GM21423 (cell line): ENCODE measurements at regions not wholly inside any gene's neighbourhood (a gene's known extent, or its start where the extent isn't known, plus 50 kb on each side); places are given as distances from the start of the nearest gene placed in this dataset.
A peak's percentile ranks its signal among the peaks of the same experiment; 100 is the strongest.
"Not testable (repeated sequence)": the region's sequence is repeated elsewhere in the genome, so short reads cannot be mapped to it uniquely, and the experiment has no call there.

ENCODE experiments used
- ATAC-seq: cut with Tn5 transposase; IDR thresholded peaks from one replicate; pipeline ENCODE4 v1.9.1; 2021; ENCODE audit warnings: mild to moderate bottlenecking, moderate library complexity; ENCODE audit not compliant: unreplicated experiment

DNA sequence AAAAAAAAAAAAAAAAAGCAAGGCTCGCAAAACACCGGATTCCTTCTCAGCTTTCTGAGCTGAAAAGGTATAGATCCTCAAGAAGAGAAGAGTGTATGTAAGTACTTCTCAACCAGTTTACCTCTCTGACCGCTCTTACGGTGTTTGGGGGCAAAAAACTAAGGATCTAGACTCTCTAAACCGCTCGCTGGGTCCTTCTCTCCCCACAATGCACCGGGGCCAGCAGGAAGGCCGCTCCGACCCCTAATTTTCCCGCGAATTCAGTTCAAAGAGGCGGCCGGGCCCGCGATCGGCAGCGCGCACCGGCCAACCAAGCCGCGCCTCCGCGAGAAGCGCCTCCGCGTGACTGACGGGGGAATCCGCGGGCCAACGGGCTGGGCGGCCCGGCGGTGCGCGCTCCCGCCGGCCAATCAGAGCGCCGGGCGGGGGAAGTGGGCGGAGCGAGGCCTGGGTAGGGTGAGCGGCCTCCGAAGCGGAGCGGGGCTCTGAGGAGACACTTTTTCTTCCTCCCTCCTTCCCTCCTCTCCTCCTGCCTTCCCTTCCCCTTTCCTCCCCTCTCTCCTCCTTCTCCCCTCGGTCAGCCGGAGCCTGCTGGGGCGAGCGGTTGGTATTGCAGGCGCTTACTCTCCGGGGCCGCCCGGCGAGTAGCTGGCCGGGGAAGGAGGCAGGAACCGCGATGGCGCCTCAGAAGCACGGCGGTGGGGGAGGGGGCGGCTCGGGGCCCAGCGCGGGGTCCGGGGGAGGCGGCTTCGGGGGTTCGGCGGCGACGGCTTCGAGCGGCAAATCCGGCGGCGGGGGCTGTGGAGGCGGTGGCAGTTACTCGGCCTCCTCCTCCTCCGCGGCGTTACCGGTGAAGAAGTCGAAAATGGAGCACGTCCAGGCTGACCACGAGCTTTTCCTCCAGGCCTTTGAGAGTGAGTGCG, 93.0 kb downstream of the CRLF3 start:
- peak; percentile 90 for ATAC-seq

DNA sequence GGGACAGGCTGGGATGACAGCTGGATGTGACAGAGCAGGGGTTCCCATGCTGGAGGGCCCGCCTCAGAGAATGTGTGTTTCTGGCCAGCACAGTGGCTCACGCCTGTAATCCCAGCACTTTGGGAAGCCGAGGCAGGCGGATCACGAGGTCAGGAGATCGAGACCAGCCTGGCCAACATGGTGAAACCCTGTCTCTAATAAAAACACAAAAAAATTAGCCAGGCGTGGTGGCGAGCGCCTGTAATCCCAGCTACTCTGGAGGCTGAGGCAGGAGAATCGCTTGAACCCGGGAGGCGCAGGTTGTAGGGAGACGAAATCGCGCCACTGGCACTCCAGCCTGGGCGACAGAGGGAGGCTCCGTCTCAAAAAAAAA, 93.7 kb downstream of the CRLF3 start:
- not testable (repeated sequence) for ATAC-seq

DNA sequence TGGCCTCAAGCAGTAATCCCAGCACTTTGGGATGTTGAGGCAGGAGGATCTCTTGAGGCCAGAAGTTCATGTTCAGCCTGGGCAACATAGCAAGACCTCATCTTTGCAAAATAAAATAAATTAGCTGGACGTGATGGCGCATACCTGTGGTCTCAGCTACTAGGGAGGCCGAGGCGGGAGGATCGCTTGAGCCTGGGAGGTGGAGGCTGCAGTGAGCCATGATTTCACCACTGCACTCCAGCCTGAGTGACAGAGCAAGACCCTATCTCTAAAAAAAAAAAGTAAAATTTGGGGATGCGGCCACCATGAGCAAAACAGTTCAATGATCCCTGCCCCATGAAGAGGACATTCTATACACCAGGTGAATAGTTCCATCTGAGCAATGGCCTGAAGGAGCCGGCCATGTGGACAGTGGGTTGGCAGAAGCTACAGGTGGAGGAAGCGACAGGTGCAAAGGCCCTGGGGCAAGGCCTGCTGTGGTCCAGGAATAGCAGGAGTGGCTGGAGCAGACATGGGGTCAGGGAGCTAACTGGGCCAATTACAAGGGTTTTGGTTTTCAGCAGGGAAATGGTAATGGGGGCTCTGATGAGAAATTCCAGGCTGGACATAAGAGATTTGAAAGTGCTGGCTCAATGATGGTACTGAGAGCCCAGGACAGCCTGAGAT, 94.2 kb downstream of the CRLF3 start:
- not testable (repeated sequence) for ATAC-seq

DNA sequence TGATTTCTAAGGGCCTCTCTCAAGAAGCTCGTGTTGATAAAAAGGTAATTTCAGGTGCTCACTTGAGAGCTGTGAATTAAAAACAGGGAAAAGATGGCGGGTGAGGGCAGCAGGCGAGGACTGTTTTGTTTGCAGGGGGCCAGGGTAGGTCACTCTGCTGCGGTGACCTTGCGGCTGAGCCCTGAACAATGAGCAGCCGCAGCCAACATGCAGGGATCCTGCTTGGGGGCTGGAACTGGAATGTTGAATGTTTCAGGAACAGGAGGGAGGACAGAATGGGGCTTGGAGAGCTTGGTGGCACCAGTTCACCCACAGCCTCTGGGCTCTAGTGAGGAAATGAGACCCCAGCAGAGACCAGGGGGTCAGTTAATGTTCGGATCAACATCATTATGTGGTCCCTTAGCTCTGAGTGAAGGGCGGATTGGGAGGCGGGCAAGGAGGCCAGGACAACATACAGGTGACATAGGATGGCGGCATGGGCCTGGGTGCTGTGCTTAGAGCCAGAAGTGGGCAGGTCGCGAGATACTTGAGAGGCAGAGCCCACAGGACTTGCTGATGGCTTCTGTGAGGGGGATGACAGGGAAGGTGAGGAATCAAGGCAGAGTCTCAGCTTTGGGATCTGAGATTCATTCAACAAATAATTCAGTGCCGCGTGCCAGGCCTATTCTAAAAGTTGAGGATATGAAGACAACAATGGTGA, 94.9 kb downstream of the CRLF3 start:
- ATAC-seq: not testable (repeated sequence)

DNA sequence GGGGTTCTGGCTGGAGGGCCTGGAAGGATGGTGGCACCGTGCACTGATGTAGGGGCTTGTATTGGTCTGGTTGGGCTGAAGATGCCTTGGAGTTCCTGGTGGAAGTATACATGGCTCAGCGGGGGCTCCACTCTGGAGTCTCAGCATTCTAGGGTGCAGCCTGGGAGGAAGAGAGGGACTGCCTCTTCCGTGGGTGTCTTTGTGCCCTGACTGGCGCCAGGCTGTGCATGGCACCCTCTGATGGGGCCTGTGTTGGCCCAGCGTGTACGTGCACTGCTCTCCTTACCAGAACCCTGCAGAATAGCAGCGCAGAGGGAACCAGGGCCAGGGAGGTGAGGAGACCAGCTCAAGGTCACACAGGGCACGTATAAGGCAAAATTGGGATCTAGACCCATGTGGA, 97.0 kb downstream of the CRLF3 start:
- not testable (repeated sequence) for ATAC-seq

DNA sequence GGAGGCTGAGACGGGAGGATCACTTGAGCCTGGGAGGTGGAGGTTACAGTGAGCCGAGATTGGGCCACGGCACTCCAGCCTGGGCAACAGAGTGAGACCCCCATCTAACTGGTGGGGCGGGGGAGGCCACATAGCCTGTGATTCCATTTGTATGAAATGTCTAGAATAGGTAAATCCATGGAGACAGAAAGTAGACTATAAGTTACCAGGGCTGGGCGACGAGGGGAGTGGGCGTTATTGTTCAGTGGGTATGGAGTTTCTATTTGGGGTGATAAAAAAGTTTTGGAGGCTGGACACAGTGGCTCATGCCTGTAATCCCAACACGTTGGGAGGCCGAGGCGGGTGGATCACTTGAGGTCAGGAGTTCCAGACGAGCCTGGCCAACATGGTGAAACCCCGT, 97.8 kb downstream of the CRLF3 start:
- ATAC-seq: not testable (repeated sequence)

DNA sequence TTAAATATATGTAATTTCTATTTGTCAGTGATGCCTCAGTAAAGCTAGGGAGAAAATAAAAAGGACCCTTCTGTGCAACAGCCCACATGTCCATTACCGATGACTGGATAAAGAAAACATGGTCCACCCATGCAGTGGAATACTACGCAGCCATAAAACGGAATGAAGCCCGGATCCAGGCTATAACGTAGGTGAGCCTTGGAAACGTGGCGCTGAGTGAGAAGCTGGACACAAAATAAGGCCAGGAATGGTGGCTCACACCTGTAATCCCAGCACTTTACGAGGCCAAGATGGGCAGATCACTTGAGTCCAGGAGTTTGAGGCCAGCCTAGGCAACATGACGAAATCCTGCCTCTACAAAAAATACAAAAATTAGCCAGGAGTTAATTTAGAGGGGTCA, 98.2 kb downstream of the CRLF3 start:
- not testable (repeated sequence) for ATAC-seq

DNA sequence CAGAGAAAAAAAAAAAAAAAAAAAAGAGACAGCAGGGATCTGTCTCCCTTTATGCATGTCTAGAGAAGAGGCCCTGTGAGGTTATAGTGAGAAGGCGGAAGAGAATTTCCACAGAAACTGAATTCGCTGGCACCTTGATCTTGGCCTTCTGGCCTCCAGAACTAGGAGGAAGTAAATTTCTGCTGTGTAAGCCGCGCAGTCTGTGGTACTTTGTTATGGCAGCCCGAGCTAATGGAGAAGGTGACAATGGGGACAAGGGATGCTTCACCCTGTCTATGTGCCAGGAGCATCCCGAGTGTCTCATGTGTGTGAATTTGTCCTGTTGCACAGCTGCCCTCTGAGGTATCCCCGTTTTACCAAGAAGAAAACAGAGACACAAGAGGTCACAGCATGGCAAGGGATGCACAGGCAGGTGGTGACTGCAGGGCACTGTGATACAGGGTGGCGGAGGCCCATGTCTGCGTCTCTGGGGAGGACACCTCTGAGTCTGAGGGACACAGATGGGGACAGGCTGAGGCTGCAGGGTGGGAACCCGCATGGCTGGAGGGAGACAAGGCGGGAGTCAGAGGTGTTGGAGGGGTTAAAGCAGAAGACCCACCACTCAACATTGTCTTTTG, 100.3 kb downstream of the CRLF3 start:
- ATAC-seq: not testable (repeated sequence)

DNA sequence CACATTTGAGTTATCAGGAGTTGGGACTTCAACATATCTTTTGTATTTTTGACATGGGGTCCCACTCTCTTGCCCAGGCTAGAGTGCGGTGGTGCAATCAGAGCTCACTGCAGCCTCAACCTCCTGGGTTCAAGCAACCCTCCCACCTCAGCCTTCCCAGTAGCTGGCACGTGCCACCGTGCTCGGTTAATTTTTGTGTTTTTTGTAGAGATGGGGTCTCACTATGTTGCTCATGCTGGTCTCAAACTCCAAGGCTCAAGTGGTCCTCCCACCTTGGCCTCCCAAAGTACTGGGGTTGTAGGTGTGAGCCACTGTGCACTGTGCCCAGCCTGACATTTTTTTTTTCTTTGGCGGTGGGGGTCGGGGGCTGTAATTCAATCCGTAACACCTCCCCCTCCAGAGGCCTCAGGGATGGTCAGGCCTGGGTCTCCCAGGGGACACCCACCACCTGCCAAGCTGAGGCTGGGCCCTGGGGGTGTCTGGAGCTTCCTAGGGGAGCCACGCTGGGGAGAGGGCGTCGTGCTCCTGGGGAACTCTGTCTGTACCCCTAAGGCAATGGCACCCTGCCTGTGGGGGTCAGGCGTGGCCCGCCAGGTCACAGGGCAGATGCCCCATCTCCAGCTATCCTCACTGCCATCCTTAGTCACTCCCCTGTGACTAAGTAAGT, 102.2 kb downstream of the CRLF3 start:
- not testable (repeated sequence) for ATAC-seq

DNA sequence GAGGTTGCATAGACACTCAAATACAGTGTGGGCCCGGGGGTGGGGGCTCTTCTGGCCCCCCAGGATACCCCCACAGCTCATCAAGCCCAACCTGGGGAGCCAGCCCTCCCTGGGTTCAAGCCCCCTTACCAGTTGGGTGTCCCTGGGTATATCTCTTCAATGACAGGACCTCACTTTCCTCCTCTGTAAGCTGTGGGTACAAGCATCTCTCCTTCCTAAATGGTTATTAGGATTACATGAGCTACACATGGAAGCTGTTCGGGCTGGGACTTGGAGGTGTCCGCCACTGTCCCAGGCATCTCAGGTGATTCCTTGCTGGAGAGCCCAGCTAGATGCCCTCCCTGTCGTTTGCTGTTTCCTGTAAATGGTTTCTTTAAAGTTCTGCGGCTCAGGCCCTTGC, 103.5 kb downstream of the CRLF3 start:
- ATAC-seq: not testable (repeated sequence)

DNA sequence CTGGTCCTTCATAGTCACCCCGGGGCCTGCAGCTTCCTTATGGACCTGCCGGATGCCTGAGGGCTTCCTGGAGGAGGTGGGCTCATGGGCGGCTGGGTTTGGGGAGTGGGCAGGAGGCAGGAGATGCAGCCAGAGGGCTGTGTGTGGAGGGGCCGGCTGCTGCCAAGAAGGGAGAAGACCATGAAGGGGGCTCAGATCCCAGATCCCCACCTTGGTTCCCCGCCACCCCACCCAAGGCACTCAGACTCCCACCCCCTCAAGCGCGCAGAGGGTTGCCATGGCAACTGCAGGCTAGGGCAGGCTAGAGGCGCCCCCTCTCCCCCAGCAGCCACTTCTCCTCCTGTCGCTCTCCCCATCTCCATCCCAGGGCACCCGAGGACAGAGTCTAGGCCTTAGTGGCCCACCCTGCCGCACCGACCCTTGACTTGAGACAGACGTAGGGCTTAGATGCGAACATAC, 104.5 kb downstream of the CRLF3 start:
- no peak for ATAC-seq

DNA sequence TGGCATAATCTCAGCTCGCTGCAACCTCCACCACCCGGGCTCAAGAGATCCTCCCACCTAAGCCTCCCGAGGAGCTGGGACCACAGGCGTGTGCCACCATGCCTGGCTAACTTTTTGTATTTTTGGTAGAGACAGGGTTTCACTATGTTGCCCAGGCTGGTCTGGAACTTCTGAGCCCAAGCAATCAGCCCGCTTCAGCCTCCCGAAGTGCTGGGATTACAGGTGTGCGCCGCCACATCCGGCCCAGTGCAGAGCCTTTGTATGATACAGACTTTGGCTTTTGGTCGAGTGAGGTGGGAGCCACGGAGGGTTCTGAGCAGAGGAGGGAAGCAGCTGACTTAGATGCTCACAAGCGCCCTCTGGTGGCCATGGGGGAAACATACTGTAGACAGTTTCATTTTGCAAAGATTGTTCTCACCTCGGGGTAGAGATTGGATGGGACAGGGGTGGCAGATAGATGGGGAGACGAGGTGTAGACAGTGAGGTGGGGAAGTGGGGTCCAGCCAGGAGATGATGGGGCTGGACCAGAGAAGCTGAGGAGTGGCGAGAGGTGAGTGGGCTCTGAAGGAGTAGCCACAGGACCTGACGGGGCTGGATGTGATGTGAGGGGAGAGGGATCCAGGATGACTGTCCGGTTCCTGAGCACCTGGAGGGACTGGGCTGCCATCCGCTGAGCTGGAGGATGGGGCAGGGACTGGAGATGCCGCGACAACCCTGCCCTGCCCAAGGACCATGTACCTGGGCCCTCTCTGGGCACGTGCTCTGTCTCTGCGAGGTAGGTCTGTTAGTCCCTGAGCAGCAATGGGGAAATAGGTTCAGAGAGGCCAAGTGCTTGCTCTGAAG, 105.1 kb downstream of the CRLF3 start:
- not testable (repeated sequence) for ATAC-seq

DNA sequence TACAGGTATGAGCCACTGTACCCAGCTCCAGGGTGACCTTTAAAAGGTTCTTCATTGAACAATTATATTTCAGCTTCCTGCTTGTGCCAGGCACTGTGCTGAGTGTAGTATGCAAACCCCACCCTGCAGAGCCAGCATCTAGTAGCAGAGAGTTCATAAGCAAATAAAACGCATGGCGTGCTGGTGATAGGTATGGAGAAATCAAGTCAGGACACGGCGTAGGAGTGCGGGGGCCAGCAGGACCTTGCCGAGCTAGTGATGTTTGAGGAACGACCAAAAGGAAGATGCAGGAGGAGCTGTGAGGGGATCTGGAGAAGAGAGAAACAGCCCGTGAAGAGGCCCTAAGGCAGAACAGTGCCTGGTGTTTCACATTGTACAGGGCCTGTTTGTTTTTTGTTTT, 105.8 kb downstream of the CRLF3 start:
- not testable (repeated sequence) for ATAC-seq

DNA sequence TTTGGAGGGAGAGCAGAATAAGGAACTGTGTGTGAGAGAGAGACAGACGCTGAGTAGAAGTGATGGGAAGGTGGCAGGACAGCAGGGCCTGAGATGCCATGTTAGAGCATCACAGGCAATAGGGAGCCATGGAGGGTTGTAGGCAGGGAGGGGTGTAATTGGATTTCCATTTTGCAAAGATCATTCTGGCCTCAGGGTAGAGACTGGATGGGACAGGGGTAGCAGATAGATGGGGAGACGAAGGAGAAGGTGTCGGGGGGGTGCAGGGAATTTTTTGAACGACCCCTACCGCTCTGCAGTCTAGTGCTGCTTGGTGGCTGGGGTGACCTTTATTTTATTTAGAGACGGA, 106.4 kb downstream of the CRLF3 start:
- not testable (repeated sequence) for ATAC-seq

DNA sequence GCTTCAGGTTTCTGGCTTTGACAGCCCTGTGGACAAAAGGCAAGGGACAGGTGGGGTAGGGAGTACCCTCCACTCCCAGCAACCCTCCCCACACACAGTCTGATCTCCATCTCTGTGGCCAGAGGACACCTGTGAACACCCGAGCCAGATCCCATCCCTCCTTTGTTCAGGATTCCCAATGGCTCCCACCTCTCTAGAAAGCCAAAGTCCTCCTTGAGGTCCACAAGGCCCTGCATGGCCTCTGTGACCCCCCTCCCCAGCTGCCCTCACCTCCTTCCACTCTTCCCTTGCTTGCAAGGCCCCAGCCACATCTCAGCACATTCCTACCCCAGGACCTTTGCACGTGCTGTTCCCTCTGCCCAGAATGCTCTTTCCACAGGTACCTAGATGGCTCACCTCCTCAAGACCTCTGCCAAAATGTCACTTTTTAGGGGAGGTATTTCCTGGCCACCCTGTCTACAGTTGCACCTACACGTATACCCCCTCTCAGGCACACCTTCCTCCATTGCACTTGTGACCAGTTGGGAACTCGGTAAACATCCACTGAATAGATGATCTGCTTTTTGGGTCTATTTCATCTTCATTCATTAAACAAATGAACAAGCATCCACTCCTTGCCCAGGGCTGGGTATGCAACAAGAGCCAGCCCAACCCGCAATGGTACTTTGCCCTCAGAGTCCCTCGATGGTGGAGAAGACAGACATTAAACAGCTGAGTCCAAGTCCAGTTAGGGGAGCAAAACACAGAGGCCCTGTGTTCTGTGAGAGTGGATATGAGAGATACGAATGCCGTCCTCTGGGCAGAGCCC, 107.0 kb downstream of the CRLF3 start:
- ATAC-seq: no peak

DNA sequence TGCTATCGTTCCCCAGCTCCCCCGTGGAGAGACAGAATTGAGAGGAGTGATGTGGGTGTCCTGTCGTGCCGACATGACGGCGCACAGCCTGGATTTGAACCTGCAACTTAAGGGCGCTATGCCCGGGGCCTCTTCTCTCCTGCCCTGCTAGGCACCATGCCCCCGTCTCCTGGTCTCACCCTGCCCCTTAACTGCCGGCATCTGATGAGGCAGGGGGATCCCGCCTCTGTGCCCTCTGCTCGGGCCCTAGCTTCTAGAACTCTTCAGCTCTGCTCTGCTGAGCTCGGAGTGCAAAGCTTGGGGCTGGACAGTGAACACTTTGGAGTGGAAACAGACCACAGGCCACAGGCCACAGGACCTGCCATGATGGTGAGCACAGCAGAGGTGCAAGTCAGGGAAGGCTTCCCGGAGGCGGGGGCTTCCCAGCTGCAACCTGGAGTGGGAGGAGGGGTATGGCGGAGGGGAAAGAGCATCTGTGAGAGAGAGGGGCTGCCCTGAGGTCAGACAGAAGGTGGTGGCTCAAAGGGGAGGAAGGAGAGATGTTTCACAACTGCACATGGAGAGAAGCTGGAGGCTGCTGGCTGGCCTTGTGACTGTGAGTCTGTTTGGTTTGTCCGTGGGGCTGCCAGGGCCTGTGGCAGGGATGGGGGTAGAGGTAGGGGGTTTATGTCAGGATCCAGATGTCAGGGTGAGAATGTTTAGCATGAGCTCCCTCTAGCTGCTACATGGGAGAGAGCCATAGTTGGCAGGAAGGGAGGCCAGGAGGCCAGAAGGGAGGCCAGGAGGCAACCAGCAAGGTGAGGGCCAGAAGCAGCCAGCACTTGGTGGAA, 107.8 kb downstream of the CRLF3 start:
- ATAC-seq: no peak

DNA sequence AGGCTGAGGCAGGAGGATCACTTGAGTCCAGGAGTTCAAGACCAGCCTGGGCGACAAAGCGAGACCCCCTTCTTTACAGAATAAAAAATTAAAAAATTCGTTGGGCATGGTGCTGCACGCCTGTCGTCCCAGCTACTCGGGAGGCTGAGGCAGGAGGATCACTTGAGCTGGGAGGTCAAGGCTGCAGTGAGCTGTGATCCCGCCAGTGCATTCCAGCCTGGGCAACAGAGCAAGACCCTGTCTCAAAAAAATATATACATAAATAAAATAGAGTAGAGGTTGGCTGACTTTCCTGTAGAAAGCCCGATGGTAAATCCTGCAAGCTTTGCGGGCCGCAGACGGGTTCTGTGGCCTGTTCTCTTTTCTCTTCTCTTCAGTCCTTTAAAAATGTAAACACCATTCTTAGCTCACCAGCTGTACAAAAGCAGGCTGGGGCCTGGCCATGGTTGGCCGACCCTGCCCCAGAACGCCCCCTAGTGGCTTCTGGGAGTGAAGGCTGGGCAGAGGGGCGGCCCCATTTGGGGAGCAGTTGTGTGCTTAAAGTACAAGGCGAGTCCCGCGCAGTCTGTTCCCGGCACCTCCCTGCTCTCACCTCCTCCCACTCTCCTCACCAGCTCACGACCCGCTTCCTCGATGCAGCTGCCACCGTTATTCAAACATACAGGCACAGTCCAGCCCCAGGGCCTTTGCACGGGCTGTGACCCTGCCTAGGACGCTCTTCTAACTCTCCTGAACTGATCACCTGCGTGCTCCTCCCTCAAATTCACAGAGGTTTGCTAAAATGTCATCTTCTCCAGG, 109.5 kb downstream of the CRLF3 start:
- ATAC-seq: not testable (repeated sequence)
